Liver (tissue), 8 donors: ENCODE measurements at regions not wholly inside any gene's neighbourhood (a gene's known extent, or its start where the extent isn't known, plus 50 kb on each side); places are given as distances from the start of the nearest gene placed in this dataset.

ENCODE experiments used
- DNase-seq: peaks from one replicate; pipeline ENCODE4 v3.0.0-alpha.2; 2017; ENCODE audit warnings: low spot score
- H3K27ac ChIP-seq, 2 donors: one replicate each; pipeline ENCODE4 v1.7.0; 2013; ENCODE audit warnings: inconsistent platforms in 2 of 2, low read length in 2 of 2, control low read depth in 1 of 2, low read depth in 1 of 2, mild to moderate bottlenecking in 1 of 2
- H3K27me3 ChIP-seq, 4 donors: one replicate each; pipeline versions ENCODE4 v1.6.1 to v1.7.0; 2013; ENCODE audit warnings: low read length in 3 of 4, inconsistent platforms in 1 of 4, mild to moderate bottlenecking in 1 of 4, moderate library complexity in 1 of 4; ENCODE audit not compliant: control insufficient read depth in 4 of 4, insufficient read depth in 4 of 4
- H3K36me3 ChIP-seq, 4 donors: one replicate each; pipeline versions ENCODE4 v1.6.1 to v1.7.0; 2013; ENCODE audit warnings: low read length in 3 of 4, mild to moderate bottlenecking in 3 of 4, low read depth in 1 of 4, moderate library complexity in 1 of 4; ENCODE audit not compliant: control insufficient read depth in 4 of 4, insufficient read depth in 3 of 4
- H3K4me1 ChIP-seq, 4 donors: one replicate each; pipeline versions ENCODE4 v1.6.1 to v1.7.0; 2013; ENCODE audit warnings: low read length in 3 of 4, mild to moderate bottlenecking in 3 of 4, moderate library complexity in 1 of 4; ENCODE audit not compliant: control insufficient read depth in 4 of 4, insufficient read depth in 4 of 4
- H3K4me3 ChIP-seq, 3 donors: one replicate each; pipeline versions ENCODE4 v1.6.1 to v1.7.0; 2013; ENCODE audit warnings: low read length in 3 of 3, control low read depth in 1 of 3, low read depth in 1 of 3, mild to moderate bottlenecking in 1 of 3
- H3K9ac ChIP-seq, 2 donors: one replicate each; pipeline ENCODE4 v1.7.0; 2013; ENCODE audit warnings: low read length in 2 of 2, mild to moderate bottlenecking in 2 of 2, moderate library complexity in 2 of 2, control low read depth in 1 of 2, low read depth in 1 of 2
- H3K9me3 ChIP-seq, 4 donors: one replicate each; pipeline versions ENCODE4 v1.6.1 to v1.7.0; 2013; ENCODE audit warnings: low read length in 3 of 4; ENCODE audit not compliant: control insufficient read depth in 4 of 4
- CTCF ChIP-seq: fragments of 150-350 bp; IDR thresholded peaks from 2 replicates; pipeline ENCODE4 v1.5.1; 2017; ENCODE audit warnings: improper control_type of control experiment, low read depth, low read length; ENCODE audit not compliant: missing input control
- EGR1 ChIP-seq, 2 donors: IDR thresholded peaks; 2 replicates each; pipeline ENCODE4 v1.6.1; 2016 to 2018; ENCODE audit warnings: antibody characterized with exemption in 2 of 2, low read depth in 2 of 2
- FOXA1 ChIP-seq: IDR thresholded peaks from 2 replicates; pipeline ENCODE4 v1.6.1; 2016; ENCODE audit warnings: antibody characterized with exemption
- GABPA ChIP-seq, 2 donors: IDR thresholded peaks in 1 of 2; conservative IDR thresholded peaks in 1 of 2; 2 replicates each; pipeline ENCODE4 v1.6.1; 2016; ENCODE audit warnings: antibody characterized with exemption in 2 of 2, mild to moderate bottlenecking in 1 of 2, moderate library complexity in 1 of 2
- HNF4A ChIP-seq, 2 donors: conservative IDR thresholded peaks; 2 replicates each; pipeline ENCODE4 v1.6.1; 2016; ENCODE audit warnings: antibody characterized with exemption in 2 of 2, mild to moderate bottlenecking in 2 of 2
- HNF4G ChIP-seq: IDR thresholded peaks from 2 replicates; pipeline ENCODE4 v1.6.1; 2016; ENCODE audit warnings: antibody characterized with exemption
- JUND ChIP-seq, 2 donors: IDR thresholded peaks; 2 replicates each; pipeline ENCODE4 v1.6.1; 2016; ENCODE audit warnings: antibody characterized with exemption in 2 of 2
- MAX ChIP-seq: IDR thresholded peaks from 2 replicates; pipeline ENCODE4 v1.6.1; 2016; ENCODE audit warnings: antibody characterized with exemption
- NR2F2 ChIP-seq: IDR thresholded peaks from 2 replicates; pipeline ENCODE4 v1.6.1; 2016; ENCODE audit warnings: antibody characterized with exemption
- RAD21 ChIP-seq, 2 donors: IDR thresholded peaks; 2 replicates each; pipeline ENCODE4 v1.6.1; 2016; ENCODE audit warnings: antibody characterized with exemption in 2 of 2, mild to moderate bottlenecking in 2 of 2
- REST ChIP-seq: IDR thresholded peaks from 2 replicates; pipeline ENCODE4 v1.6.1; 2016; ENCODE audit warnings: antibody characterized with exemption, mild to moderate bottlenecking
- RXRA ChIP-seq, 2 donors: IDR thresholded peaks; 2 replicates each; pipeline ENCODE4 v1.6.1; 2017 to 2018; ENCODE audit warnings: antibody characterized with exemption in 2 of 2, mild to moderate bottlenecking in 1 of 2
- SP1 ChIP-seq: IDR thresholded peaks from 2 replicates; pipeline ENCODE4 v1.6.1; 2018; ENCODE audit warnings: antibody characterized with exemption, mild to moderate bottlenecking
- TAF1 ChIP-seq: conservative IDR thresholded peaks from 2 replicates; pipeline ENCODE4 v1.6.1; 2016; ENCODE audit warnings: antibody characterized with exemption, mild to moderate bottlenecking
- YY1 ChIP-seq: IDR thresholded peaks from 2 replicates; pipeline ENCODE4 v1.6.1; 2016; ENCODE audit warnings: antibody characterized with exemption, mild to moderate bottlenecking
- ZBTB33 ChIP-seq: IDR thresholded peaks from 2 replicates; pipeline ENCODE4 v1.6.1; 2016; ENCODE audit warnings: antibody characterized with exemption
- WGBS: extraction: QIAGEN DNeasy Blood & Tissue Kit; methylation state at CpG from one replicate; pipeline ENCODE4 v1.1.7; 2013; 5-methylcytosine and 5-hydroxymethylcytosine counted together
- TF ChIP-seq, protein P1 (sequence below): IDR thresholded peaks from 2 replicates; pipeline ENCODE4 v1.6.1; 2016; ENCODE audit warnings: antibody characterized with exemption
- donor health status: healthy.
- donor health status: healthy.
- donor health status: healthy.
- donor health status: healthy.
- donor health status: healthy.

DNA sequence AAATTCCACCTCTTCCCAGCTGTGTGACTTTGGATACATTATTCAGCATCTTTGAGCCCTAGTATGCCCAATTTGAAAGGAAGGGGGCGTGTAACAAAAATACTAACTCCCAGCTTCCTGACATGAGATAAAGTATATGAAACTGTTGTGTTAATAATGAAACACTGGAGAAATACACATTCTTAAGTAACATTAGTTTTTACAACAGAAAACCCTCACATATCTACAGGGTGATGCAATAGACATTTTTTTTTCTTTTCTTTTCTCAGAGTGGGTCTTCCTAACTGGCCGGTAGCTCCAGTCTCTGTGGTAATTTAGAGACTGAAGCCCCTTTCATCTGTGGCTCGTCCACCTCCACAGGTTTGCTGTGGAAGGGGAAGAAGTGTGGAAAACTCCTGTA is 79.5 kb downstream of the CD83 start:
- 85% methylated on average over 3 of the region's 3 CpGs for WGBS
- H3K36me3 ChIP-seq: no peaks in the 10 kb centered on the region
- no peak overlapping the region for H3K4me3 ChIP-seq
- peaks cover 0 to 6% (median 0%) of the 10 kb centered on the region in 4 donors for H3K27me3 ChIP-seq
- H3K9me3 ChIP-seq: no peaks in the 10 kb centered on the region
- no peak for DNase-seq
- H3K27ac ChIP-seq: no peak overlapping the region
- no peak overlapping the region for H3K9ac ChIP-seq
- TF ChIP-seq RAD21 (IDR thresholded peaks at IDR 0.05) (no peak), YY1 (no peak), HNF4G (no peak), TAF1 (no peak), MAX (no peak)
- peaks cover 0 to 4% (median 0%) of the 10 kb centered on the region in 4 donors for H3K4me1 ChIP-seq

- Histone ChIP-seq H3K9me3 (no peaks in the 10 kb centered on the region), H3K27me3 (no peaks in the 10 kb centered on the region), H3K36me3 (no peaks in the 10 kb centered on the region), H3K9ac (no peak overlapping the region), H3K27ac (no peak overlapping the region), H3K4me1 (peaks cover 0 to 4% (median 0%) of the 10 kb centered on the region in 4 donors), H3K4me3 (no peak overlapping the region)
- no peak for TF ChIP-seq JUND (IDR thresholded peaks at IDR 0.05)
- TF ChIP-seq, protein P1, sequence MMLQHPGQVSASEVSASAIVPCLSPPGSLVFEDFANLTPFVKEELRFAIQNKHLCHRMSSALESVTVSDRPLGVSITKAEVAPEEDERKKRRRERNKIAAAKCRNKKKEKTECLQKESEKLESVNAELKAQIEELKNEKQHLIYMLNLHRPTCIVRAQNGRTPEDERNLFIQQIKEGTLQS: no peak
- no peak for TF ChIP-seq HNF4A (conservative IDR thresholded peaks at IDR 0.05)
- TF ChIP-seq RXRA (IDR thresholded peaks at IDR 0.05): no peak
- no peak for TF ChIP-seq REST
- TF ChIP-seq RAD21 (IDR thresholded peaks at IDR 0.05): no peak
- TF ChIP-seq SP1: no peak
- no peak for TF ChIP-seq CTCF
- no peak for TF ChIP-seq ZBTB33
- no peak for TF ChIP-seq NR2F2
- no peak for TF ChIP-seq MAX
- no peak for TF ChIP-seq YY1
- no peak for TF ChIP-seq GABPA (IDR thresholded peaks at IDR 0.05 in 1 of 2, conservative IDR thresholded peaks at IDR 0.05 in 1 of 2)
- TF ChIP-seq HNF4G: no peak
- TF ChIP-seq FOXA1: no peak
- TF ChIP-seq EGR1 (IDR thresholded peaks at IDR 0.05; ENCODE audit: low read depth in 2 of 2): no peak
- no peak for TF ChIP-seq TAF1
- DNase-seq: no peak
- 83% methylated on average over 4 of the region's 4 CpGs for WGBS
Observed at GRCh38 chr6:14200047-14200446, 82.5 kb downstream of the CD83 start.
